Epithelial cell of prostate (primary cell): ENCODE measurements at regions not wholly inside any gene's neighbourhood (a gene's known extent, or its start where the extent isn't known, plus 50 kb on each side); places are given as distances from the start of the nearest gene placed in this dataset.
A peak's percentile ranks its signal among the peaks of the same experiment; 100 is the strongest.
"Not testable (repeated sequence)": the region's sequence is repeated elsewhere in the genome, so short reads cannot be mapped to it uniquely, and the experiment has no call there.

Experiments used
- DNase-seq: peaks from one replicate; pipeline ENCODE4 v3.0.0-alpha.2; 2011; ENCODE audit warnings: low read depth, low spot score
- H3K27ac ChIP-seq: fragments of 450-650 bp; 2 replicates; pipeline ENCODE4 v1.5.1; 2017; ENCODE audit warnings: mild to moderate bottlenecking

DNA sequence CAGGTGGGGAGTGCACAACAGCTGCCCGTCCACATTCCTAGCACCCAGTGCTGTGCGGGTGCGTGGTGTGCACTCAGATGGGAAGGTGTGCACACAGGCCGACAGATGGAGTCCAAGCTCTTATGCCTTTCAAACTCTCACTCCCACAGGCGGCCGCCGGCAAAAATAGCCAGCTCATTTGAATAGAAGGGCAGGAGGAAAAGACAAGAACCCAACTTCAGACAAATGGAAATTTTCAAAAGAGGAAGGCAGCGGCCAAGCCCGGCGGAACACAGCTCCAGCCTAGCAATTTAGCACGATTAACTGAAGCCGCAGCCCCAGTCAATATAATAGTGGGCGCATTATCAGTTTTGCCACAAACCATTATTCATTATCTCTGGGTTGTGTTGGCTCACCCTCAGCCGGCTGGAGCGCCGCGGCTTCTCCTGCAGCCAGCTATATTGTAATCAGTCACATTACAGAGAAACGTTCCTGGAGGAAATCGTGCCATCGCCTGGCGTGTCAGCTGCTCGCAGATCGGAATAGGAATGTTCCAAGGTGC is 103.9 kb upstream of the SEC14L1 start:
- H3K27ac ChIP-seq, result no peak overlapping the region
- DNase-seq, result no peak

DNA sequence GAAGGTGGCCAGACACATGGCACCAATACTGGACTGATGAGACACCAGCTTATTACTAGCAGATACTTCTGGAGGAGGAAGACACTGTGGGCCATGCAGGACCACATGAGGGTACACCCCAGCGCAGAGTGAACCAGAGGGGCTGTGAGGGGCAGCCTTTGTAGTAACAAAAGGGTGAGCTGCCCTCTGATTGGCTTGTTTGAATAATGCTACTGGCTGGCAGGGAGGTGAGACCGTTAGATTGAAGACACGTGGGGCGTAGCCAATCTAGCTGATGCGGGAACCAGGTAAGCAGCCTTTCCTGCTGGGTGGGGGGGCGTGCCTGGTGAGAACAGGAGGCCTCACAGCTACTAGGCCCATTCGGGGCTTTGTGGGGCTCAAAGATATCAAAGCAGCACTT is 102.8 kb upstream of the SEC14L1 start:
- DNase-seq, result no peak
- H3K27ac ChIP-seq, result no peak overlapping the region

DNA sequence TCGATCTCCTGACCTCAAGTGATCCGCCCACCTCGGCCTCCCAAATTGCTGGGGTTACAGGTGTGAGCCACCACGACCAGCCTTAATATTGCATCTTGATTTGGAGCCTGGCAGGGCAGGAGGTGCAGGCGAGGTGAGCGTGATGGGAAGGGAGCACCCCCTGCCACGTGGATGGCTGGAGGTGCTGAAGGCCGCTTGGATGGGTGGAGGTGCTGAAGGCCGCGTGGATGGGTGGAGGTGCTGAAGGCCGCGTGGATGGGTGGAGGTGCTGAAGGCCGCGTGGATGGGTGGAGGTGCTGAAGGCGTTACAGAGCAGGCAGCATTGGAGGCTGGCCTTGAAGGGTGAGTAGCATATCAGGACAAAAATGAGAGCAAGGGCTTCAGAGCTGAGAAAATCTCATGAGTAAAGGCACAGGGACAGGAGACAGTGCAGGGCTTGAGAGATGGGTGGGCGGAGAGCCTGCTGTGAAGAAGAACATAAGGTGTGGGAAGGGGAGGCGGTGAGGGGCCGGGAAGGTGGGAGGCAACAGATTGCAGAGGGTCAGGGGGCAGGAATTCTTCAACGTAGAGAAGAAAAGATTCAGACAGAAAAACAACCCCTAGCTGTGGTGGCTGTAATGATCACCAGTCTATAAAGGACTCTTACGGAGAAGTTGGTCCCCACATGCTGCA is 101.7 kb upstream of the SEC14L1 start:
- no peak for DNase-seq
- H3K27ac ChIP-seq, result no peak overlapping the region

DNA sequence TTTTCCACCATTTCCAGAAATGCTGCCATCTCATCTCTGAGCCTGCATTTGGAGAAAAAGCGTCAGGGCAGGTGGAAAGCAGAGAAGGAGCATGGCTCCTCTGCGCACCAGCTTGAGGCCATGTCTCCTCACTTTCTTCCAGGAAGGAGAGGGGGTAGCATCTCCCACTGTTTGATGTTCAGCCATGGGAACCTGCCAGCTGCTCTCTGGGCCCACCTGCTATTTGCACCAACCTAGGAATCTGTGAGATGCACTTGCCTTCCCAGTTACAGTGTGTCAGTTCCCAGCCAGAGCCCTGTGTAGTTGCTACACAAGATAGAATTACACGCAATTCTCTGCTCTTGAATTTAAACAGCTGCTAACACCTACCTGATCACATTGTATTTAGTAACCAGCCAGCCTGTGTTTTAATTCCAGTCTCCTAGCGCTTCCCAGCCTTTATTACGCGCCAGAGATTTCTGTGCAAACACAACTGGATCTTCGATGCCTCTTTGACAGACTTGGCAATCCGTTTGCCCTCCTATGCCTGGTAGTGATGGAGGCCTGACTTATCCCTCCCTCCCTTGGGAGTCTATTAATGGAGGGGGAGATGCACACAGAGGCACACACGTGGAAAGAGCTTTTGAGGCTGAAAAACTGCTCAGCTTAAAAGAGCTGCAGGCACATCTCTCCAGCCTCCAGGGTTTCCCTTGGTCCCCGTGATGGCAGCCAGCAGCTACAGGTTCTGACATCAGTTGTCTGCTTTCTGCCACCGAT is 98.1 kb upstream of the SEC14L1 start:
- no peak for DNase-seq
- H3K27ac ChIP-seq, result no peak overlapping the region

DNA sequence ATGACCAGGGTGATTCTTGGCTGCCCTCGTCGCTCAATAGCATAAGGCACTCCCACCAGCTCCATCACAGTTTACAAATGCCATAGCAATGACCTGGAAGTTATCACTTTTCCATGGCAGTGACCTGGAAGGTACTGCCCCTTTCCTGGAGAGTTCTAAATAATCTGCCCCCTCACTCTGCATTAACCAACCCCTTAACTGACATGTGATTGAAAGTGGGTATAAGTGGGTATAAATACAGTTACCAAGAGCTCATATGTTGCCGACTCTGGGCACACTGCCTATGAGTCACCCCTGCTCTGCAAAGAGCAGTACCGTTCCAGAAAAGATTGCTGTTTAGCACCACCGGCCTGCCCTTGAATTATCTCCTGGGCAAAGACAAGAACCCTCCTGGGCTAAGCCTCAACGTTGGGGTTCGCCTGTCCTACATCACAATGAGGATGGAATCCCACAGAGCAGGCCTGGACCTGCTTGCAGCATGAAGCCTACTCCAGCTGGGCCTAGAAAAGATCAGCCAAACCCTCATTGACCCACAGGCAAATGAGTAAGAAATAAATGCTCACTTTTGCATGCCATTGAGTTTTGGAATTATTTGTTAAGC is 95.2 kb upstream of the SEC14L1 start:
- peak; percentile 85 for DNase-seq
- peak overlapping the region; percentile 27 for H3K27ac ChIP-seq

DNA sequence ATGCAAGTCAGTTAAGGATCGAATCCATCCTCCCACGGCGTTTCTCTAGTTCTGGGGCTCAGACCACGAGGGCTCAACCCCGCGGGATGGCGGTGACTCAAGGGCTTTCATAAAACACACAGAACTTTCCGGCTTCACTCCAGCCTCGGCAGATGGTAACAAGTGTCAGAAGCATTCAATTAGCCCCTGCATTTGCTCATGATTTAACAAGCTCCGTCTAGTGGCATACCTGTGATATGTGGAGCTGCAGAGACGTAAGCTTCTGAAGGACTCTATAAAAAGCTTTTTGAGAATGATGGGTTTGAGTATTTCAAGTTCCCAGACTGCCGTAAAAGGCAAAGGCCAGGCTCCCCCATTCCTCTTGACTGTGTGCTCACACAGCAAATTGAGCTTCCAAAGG is 91.3 kb upstream of the SEC14L1 start:
- no peak for DNase-seq
- no peak overlapping the region for H3K27ac ChIP-seq

DNA sequence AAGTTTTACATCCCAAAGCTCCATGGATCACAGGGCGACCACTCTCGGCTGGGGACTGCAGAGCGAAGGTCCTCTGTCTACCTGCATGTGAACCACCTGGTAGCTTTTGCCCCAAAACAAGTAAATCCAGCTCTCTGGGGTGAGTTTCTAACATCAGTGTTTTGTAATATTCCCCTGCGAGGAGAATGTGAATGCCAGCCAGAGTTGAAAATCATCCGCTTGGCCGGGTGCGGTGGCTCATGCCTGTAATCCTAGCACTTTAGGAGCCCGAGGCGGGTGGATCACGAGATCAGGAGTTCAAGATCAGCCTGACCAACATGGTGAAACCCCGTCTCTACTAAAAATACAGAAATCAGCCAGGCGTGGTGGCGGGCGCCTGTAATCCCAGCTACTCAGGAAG is 89.9 kb upstream of the SEC14L1 start:
- H3K27ac ChIP-seq, DNase-seq: not testable (repeated sequence)

DNA sequence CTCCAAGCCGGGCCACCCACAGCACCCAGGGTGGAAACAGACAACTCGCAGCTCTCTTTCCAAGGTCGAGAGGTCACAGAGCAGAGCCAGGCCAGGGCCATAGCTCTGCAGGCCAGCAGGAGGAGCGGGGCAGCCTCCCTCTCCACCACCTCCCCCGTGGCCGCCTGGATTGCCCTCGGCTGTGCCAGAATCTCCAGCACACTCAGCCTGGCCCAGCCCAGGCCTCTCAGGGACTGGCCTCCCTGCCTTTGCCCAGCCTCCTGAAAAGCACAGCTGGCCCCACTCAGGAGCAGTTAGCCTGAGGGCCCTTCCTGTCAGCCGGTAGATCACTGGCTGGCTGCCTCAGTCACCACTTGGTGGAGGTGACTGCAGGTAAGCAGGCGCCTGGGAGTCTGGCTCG is 85.8 kb upstream of the SEC14L1 start:
- H3K27ac ChIP-seq, result no peak overlapping the region
- DNase-seq, result no peak

DNA sequence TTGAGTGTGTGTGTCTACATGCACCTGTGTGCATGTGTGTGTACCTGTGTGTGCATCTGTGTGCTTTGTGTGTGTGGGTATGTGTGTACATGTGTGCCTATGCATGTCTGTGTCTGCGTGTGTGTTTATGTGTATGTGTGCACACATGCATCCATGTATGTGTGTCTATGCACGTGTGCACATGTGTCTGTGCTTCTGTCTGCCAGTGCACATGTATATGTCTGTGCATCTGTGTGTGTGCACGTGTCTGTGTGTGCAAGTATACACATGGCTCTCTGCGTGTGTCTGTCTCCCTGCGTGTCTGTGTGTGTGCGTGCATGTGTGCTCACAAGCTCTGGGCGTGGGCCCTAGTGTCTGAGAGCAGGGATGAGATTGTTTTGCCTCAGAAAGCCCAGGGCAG is 85.3 kb upstream of the SEC14L1 start:
- DNase-seq, result no peak
- no peak overlapping the region for H3K27ac ChIP-seq

DNA sequence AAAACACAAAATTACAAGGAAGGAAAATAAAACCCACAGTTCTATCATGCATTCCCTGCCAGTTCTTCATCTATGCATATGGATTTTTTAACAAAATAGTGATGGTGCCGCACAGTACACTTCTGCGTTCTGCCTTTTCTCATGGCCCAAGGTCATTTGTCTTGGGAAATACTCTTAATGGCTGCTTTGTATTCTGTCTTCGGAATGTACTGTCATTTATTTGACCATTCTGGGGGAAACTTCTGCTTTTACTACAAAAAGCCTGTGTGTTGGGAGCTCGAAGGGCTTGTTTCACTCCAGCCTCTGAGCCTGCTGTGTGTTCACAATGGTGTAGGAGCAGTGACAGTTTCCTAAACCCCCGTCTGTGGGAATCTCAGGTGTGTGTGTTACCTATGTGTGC is 82.8 kb upstream of the SEC14L1 start:
- no peak overlapping the region for H3K27ac ChIP-seq
- DNase-seq, result no peak

DNA sequence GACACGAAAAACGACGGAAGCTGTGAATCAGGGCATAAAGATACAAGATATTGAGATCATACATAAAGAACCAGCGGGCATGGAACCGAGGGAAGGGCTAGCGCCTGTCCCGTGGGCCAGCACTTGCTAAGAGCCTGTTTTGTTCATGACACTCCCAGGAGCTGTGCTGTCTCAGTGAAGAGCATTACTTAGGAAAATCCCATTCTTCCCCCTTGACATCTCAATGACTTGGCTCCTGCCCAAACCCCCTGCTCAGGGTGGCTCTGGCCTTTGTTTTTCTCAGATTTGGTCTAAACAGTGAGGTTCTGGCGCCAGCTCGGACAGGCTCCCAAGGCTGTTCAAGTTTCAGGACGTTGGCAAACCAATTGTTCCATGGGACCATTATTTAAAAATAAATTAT is 79.1 kb upstream of the SEC14L1 start:
- DNase-seq, result no peak
- H3K27ac ChIP-seq, result no peak overlapping the region

DNA sequence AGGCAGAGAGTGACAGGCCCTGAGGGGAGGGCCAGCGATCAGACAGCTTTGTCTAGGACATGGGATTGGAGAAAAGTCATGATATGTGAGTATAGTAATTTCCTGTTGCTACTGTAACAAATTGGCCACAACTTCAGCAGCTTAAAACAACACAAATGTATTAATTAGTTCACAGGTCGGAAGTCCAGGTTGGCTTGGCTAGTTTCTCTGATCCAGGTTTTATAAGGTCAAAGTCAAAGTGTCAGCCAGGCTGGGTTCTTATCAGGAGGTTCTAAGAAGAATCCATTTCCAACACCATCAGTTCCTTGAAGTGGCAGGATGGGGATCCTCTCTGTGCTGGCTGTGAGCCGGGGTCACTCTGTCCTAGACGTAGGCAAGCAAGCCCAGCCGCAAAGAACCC is 76.2 kb upstream of the SEC14L1 start:
- H3K27ac ChIP-seq, result no peak overlapping the region
- DNase-seq, result no peak

DNA sequence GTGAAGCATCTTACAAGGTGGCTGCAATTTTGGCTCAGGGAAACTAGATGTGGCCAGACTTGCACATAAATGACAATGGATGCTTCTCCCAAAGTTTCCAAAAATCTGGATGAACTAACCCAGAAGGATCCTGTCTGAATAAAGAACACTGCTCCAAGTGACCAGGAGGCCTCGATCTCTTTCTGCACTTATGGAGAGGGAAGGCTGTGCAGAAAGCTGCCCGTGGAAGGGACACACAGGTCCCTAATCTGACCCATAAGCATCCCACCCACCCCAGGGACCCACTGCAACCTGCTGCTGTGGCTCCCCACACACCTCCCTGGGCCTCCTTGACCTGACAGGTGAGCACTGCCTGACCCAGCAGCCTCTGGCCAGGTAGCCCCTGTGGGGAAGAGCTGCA is 74.6 kb upstream of the SEC14L1 start:
- no peak overlapping the region for H3K27ac ChIP-seq
- DNase-seq, result no peak

DNA sequence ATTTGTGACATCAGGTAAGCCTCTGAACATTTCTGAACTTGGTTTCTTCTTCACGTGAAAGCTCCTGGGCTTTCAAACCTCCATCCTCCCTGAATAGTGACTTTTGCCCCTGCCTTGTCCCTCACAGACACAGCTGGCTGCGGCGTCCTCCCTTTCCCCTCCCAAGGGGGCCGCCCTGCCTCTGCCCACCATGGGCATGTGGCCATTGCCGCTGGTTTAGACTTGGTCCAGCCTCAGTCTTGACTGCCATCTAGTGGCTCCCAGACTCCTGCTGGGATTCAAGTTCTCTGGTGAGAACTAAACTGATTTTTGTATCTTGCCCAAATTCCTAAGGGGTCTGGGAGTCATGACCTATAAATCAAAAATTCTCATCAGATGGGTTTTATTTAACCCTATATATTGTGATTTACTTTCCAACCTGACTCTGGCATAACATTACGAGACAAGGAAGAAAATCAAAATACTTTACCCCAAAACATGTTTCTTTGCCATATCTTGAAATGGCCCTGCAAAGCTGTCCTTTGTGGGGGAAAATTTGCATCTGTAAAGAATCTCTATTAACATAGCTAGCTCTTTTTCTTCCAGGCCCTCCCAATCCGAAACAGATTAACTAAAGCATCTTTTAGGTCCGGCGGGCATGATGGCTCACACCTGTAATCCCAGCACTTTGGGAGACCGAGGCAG is 73.9 kb upstream of the SEC14L1 start:
- not testable (repeated sequence) for H3K27ac ChIP-seq, DNase-seq

DNA sequence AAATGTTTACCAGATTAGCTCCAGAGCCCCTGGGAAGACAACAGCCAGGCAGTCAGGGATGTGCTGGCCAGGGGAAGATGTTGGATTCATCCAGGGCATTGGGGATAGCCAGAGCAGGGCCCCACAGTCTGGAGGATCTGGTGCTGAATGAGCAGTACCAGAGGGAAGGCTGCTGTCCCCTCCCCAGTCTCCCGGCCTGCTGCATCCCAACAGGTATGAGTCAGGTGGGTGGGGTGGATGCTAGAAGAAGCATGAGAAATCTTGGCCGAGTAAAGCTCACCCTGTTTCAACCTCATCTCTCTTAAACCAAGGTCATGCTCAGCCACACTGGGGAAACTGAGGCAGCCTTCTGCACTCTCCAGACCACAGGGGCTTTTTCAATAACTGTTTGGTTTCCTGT is 71.9 kb upstream of the SEC14L1 start:
- DNase-seq, result peak; percentile 29
- no peak overlapping the region for H3K27ac ChIP-seq

DNA sequence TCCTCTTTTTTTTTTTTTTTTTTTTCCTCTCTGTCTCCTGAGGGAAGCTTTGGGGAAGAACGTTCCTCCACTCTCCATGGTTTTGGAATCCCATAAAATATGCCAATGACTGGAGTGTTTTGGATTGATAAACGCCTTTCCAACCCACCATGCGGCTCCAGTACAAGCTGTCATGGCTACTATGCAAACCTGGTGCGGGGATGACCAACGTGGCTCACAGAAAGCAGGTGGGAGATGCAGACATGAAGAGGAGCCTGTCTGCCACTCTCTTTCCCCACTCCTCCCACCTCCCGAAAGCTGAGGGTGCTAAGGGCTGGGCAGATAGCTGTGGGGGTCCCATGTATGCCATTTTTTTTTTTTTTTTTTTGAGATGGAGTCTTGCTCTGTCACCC is 69.9 kb upstream of the SEC14L1 start:
- H3K27ac ChIP-seq, result no peak overlapping the region
- no peak for DNase-seq

DNA sequence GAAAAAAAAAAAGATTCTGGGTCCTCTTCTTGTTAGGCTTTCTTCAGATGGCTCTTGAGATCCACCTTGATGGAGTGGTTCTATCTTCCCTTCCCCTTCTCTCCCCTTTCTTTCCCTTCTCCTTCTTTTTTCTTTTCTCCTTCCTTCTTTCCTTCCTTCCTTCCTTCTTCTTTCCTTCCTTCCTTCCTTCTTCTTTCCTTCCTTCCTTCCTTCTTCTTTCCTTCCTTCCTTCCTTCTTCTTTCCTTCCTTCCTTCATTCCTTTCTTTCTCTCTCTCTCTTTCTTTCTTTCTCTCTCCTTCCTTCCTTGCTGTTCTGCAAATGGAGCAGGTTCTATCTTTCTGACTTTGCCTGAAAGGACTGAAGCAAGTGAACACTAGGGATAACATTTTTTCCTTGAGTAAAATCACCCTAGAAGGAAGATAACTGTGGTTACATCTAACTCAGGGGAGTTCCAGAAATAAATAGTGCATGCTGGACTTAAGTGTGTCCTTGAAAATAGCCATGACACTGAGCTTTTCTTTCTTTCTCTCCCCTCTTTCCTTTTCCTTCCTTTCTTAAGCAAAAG is 68.8 kb upstream of the SEC14L1 start:
- H3K27ac ChIP-seq, result no peak overlapping the region
- no peak for DNase-seq

DNA sequence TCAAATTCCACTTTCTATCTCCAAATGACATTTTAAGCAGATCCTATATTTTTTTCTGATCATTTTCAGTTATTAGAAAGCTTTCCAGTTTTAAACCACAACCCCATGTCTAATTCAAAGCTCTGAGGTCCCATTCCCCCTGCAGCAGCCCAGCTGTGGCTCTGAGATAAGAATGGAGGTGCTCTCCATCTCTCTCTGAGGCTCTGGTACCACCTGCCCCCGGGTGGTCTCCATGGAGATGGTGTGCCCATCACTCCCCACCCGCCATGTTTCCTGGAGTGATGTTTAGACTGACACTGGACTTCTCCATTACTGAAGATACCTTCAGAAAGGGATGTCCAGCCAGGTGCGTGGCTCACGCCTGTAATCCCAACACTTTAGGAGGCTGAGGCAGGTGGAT is 68.1 kb upstream of the SEC14L1 start:
- no peak for DNase-seq
- no peak overlapping the region for H3K27ac ChIP-seq

DNA sequence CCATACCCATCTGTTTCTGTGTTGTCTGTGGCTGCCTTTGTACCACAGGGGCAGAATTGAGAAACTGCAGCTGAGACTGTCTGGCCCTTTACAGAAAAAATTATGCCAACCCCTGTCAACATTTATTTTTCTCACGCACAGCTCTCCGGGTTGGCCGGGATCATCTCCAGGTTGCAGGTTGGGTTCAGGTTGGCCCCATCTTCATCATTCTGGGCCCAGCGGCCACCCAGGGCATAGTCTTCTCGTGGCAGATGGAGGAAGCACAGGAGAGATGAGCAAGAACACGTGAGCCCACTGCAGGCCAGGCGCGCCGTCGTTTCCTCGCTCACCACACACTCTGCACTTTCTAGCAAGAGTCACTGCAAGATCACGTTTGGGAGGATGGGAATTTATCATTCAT is 66.1 kb upstream of the SEC14L1 start:
- no peak for DNase-seq
- no peak overlapping the region for H3K27ac ChIP-seq

DNA sequence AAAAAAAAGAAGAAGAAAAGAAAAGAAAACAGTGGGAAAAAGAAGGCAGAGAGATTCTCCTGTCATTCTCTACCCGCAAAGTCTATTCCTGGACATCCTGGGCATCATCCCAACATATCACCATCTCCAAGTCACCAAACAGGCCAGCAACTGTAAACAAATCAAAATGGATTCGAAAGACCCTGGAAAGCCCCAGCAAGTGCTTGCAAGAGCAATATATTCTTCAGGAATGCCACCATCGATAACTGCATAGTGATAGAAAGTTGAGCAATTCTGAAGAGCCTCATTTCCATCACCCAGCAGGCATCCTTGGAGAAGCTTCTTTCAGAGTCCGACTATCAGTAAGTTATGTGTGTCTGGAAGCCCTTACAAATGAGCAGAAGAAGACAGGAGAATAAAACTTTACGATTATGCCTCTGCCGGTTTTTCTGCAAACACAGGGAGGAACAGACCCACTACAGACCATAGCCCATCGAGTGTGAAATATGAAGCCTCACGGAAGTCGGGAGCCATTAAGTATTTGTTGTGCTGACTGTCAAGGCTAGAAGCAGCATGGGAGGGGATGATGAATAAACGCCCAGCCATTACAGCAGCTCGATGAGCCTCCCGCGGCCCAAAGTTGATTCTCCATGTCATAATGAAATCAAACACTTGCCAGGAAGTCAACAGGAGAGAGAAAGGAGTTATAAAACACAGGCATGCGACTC is 64.5 kb upstream of the SEC14L1 start:
- H3K27ac ChIP-seq, result no peak overlapping the region
- no peak for DNase-seq
